ENCODE measurements at regions not wholly inside any gene's neighbourhood (a gene's known extent, or its start where the extent isn't known, plus 50 kb on each side); places are given as distances from the start of the nearest gene placed in this dataset.
"Not testable (repeated sequence)": the region's sequence is repeated elsewhere in the genome, so short reads cannot be mapped to it uniquely, and the experiment has no call there.

DNA sequence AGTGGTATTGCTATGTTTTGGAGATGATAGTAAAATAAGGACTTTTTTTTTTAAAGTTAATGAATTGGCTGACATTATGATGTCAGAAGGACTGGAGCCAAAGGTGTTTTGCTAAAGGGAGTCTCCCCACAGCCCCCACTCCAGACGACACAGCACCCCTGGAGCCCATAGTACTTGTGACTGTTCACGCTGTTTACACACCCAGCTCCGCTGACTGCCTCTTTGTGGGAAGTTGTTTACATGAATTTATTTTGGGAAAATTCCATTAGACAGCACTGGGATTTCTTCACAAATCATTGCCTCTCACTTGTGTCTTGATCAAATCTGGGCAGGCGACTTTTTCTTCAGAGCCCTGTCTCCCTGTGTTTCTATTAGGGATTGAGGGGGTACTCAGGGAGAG is 108.6 kb downstream of the C17orf67 start:
- DNase-seq (ENCODE audit: low read depth) = no peak
- in situ Hi-C loops (cut with HindIII; ENCODE audit: low pct_unique_long_range_greater_than_20kb, low sequenced_read_pairs) = no loop called here

DNA sequence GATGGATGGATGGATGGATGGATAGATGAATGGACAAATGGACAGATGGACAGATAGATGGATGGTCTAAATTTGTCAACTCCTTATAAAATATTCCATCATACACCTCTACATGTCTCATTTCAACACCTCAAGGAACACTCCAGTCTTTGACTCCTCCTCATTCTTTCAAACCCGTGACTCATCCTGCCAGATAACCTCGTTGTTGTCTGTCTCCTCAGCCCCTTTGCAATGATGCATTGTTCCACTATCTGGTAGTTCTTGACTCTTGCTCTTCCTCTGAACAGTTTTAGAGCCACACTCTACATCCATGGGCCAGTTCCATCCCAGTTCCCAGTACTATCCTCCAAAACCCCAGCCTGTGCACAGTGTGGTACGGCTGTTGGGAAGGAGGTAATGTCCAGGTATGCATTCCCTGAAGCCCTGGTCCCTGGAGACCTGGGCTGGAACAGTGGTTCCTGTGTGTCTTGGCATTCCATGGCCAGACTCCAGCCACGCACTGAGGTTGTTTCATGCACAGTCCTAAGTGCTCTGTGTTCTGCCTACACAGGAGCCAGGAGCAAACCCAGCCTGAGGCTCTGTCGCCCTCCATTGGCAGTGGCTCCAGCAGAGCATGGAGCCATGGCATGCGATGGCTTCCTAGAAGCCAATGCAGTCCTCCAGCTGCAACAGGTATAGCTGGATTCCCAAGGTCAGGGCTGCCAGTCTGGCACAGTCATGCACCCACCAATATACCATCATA is 105.7 kb downstream of the C17orf67 start:
- in situ Hi-C loops (cut with HindIII; ENCODE audit: low pct_unique_long_range_greater_than_20kb, low sequenced_read_pairs) = no loop called here
- no peak for DNase-seq (ENCODE audit: low read depth)

DNA sequence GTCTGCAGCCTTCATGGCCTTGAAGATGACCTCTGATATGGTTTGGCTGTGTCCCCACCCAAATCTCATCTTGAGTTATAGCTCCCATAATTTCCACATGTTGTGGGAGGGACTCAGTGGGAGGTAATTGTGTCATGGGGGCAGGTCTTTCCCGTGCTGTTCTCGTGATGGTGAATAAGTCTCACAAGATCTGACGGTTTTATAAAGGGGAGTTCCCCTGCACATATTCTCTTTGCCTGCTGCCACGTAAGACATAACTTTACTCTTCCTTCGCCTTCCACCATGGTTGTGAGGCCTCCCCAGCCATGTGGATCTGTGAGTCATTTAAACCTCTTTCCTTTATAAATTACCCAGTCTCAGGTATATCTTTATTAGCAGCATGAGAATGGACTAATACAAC is 102.6 kb downstream of the C17orf67 start:
- DNase-seq (ENCODE audit: low read depth); in situ Hi-C loops (cut with HindIII; ENCODE audit: low pct_unique_long_range_greater_than_20kb, low sequenced_read_pairs): not testable (repeated sequence)

DNA sequence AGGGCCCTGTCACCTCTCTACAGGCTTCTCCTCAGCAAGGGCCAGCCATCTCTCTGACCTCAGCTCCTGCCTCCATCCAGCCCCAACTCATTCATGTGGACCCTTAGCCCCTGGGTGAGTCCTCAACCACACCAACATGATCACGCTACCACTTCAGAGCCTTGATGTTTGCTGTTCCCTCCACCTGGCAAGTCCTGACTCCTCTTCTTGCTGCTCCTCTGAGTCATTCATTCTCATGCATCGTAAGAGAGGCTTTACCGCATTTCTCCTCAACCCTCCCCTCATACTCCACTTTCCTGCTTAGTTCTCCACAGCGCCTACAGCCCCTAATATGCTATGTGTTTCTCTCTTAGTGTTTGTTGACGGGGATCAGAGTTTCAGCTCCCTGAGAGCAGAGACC is 99.9 kb downstream of the C17orf67 start:
- in situ Hi-C loops (cut with HindIII; ENCODE audit: low pct_unique_long_range_greater_than_20kb, low sequenced_read_pairs) = no loop called here
- no peak for DNase-seq (ENCODE audit: low read depth)

DNA sequence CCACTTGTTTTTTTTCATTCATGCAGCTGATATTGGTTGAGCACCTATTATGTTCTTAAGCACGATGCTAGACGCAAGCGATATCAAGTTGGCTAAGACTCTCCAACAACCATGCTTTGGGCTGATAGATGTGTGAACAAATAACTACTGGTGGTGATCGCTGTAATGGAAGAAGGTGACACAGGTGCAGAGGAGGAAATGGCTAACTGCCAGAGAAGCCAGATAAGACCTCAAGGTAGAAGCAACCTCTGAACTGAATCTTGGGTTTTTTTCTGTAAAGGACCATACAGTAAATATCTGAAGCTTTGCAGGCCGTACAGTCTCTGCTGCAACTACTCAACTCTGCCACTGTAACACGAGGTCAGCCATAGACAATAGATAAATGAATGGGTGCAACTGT is 97.9 kb downstream of the C17orf67 start:
- in situ Hi-C loops (cut with HindIII; ENCODE audit: low pct_unique_long_range_greater_than_20kb, low sequenced_read_pairs) = no loop called here
- DNase-seq (ENCODE audit: low read depth) = no peak

DNA sequence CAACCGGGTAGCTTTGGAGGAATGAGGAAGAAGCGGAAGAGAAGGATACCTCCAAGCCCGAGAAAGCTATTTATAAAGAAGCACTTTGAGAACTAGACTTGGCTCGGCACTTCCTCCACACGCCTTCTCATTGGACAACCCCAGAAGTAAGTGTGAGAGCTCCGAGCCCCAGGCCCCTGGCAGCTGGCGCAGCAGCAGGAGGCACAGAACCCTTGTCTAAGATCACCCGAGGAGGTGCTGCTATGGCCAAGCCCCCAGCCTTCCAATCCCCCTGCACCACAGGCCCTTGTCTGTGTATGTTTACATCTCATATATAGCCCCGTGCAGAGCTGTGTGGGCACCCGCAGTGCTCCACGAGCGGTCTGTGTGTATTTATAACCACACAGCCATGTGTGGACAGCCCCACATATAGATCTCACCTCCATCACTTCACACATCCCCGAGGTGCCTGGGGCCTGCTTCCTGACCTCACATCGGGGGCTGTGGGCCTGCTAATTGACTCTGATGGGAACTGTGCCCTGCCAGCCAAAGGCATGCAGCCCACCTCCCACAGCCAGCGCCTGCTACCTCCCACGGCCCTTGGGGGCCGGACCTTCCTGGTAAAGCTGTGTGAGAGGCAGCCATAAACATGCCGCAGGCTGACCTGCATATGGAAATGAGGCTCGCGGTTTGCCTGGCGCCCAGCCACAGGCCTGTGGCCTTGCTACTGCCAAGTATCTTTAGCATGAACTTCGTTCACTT is 96.1 kb downstream of the C17orf67 start:
- in situ Hi-C loops (cut with HindIII; ENCODE audit: low pct_unique_long_range_greater_than_20kb, low sequenced_read_pairs) = no loop called here
- no peak for DNase-seq (ENCODE audit: low read depth)

DNA sequence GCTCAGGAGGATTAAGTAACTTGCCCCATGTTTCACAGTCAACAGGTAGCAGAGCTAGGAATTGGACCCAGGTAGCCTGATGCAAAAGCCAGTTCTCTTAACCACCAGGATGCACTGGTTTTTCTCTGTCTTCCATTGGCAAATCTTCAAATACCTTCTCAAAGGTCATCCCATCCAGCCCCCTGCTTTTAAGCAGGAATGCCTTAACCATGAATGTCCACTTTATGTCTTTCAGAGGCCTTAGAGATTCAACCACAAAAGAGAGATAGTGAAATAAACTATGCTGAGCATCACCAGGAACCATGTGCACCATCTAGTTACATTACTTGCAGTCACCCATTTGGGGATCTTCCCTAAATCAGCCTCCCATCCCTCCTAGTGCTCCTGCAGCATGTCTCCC is 94.3 kb downstream of the C17orf67 start:
- in situ Hi-C loops (cut with HindIII; ENCODE audit: low pct_unique_long_range_greater_than_20kb, low sequenced_read_pairs) = no loop called here
- no peak for DNase-seq (ENCODE audit: low read depth)

DNA sequence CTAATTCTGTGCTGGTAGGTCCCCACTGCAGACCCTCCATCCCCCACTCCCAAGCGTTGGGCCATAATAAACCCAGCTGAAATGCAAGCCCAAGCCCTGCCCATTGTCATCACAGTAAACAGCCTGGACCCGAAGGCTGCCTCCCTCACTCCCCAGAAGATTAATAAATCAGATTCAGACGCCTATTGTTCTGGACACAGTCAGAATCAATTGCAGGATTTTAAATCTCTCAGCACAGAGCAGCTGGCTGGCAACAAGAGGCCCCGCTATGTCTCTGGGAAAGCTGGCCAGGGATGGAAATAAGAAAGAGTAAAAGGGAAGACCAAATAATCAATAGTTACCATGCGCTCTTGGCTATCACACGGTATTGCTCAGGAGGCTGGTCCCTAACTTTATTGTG is 93.9 kb downstream of the C17orf67 start:
- in situ Hi-C loops (cut with HindIII; ENCODE audit: low pct_unique_long_range_greater_than_20kb, low sequenced_read_pairs) = no loop called here
- no peak for DNase-seq (ENCODE audit: low read depth)

DNA sequence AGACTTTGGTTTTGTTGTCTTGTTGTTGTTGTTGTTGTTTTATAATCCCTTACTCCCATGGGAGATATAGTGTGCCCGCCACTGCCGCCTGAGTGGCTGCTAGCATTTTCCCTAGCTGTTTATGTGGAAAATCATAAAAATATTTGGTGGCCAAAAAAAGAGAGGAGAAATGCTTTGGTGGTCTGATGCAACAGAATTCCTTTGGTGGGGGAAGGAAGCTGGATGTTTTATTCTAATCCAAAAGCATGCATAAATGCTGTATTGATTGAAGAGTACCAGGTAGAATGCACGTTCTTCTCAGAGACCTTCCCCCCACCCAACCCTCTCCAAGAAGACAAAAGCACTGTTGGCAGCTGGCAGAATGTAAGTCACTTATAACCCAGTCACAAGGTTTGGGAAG is 93.2 kb downstream of the C17orf67 start:
- in situ Hi-C loops (cut with HindIII; ENCODE audit: low pct_unique_long_range_greater_than_20kb, low sequenced_read_pairs) = no loop called here
- DNase-seq (ENCODE audit: low read depth) = no peak
